Naive thymus-derived CD8-positive, alpha-beta T cell (primary cell): ENCODE measurements at regions not wholly inside any gene's neighbourhood (a gene's known extent, or its start where the extent isn't known, plus 50 kb on each side); places are given as distances from the start of the nearest gene placed in this dataset.
A peak's percentile ranks its signal among the peaks of the same experiment; 100 is the strongest.

ENCODE experiments used
- ATAC-seq, 2 donors: fragments of 150-1000 bp; cut with Tn5 transposase in 1 of 2; sonication (Bioruptor Pico), chemical (Tn5 transposase) in 1 of 2; 1 replicate in 1 of 2; 2 replicates in 1 of 2; pipeline ENCODE4 v1.10.0; 2021; ENCODE audit warnings: mild to moderate bottlenecking in 2 of 2, moderate library complexity in 2 of 2
- POLR2A ChIA-PET: fragments of 350-600 bp; sonication (Branson Sonifier 250); formaldehyde crosslinking; loops from one replicate; lab custom pipeline; 2021; ENCODE audit warnings: antibody characterized with exemption; lab: Charles Lee
- DNase-seq, 10 donors: peaks; one replicate each; pipeline versions ENCODE4 v3.0.0 to v3.0.0-alpha.2; 2020 to 2022
- H3K27ac Mint-ChIP-seq, 10 donors: one replicate each; pipeline ENCODE4 v1.8.0; 2020 to 2022; ENCODE audit warnings: mild to moderate bottlenecking in 10 of 10, mixed read lengths in 10 of 10, moderate library complexity in 4 of 10, inconsistent platforms in 1 of 10
- H3K27me3 Mint-ChIP-seq, 5 donors: one replicate each; pipeline ENCODE4 v1.8.0; 2021 to 2022; ENCODE audit warnings: mixed read lengths in 5 of 5
- H3K36me3 Mint-ChIP-seq, 3 donors: one replicate each; pipeline ENCODE4 v1.8.0; 2020 to 2022; ENCODE audit warnings: mixed read lengths in 3 of 3, mild to moderate bottlenecking in 2 of 3, inconsistent platforms in 1 of 3
- H3K4me1 Mint-ChIP-seq, 4 donors: one replicate each; pipeline ENCODE4 v1.8.0; 2021 to 2022; ENCODE audit warnings: mixed read lengths in 4 of 4
- H3K4me3 Mint-ChIP-seq, 10 donors: one replicate each; pipeline ENCODE4 v1.8.0; 2020 to 2022; ENCODE audit warnings: mild to moderate bottlenecking in 10 of 10, mixed read lengths in 10 of 10, moderate library complexity in 6 of 10, inconsistent platforms in 1 of 10
- H3K9me3 Mint-ChIP-seq, 9 donors: one replicate each; pipeline ENCODE4 v1.8.0; 2020 to 2022; ENCODE audit warnings: mixed read lengths in 9 of 9, mild to moderate bottlenecking in 3 of 9, inconsistent platforms in 1 of 9, moderate library complexity in 1 of 9

- Mint-ChIP-seq H3K27ac (no peak overlapping the region), H3K4me1 (peaks cover 0 to 3% (median 1%) of the 10 kb centered on the region in 4 donors), H3K4me3 (no peak overlapping the region), H3K36me3 (no peaks in the 10 kb centered on the region), H3K27me3 (peaks cover 0 to 11% (median 6%) of the 10 kb centered on the region in 5 donors), H3K9me3 (no peaks in the 10 kb centered on the region)
- DNase-seq, result no peak
- no peak for ATAC-seq
- POLR2A ChIA-PET, result no interaction called here
Observed at GRCh38 chr10:130660266-130660665, 524.1 kb downstream of the GLRX3 start.

GRCh38 chr10:130661419-130661818 lies 525.2 kb downstream of the GLRX3 start:
- Mint-ChIP-seq H3K27me3 (peaks cover 0 to 23% (median 2%) of the 10 kb centered on the region in 5 donors), H3K36me3 (no peaks in the 10 kb centered on the region), H3K4me3 (no peak overlapping the region), H3K4me1 (peaks cover 0 to 3% (median 0%) of the 10 kb centered on the region in 4 donors), H3K9me3 (peaks cover 0 to 9% (median 0%) of the 10 kb centered on the region in 9 donors), H3K27ac (no peak overlapping the region)
- POLR2A ChIA-PET, result no interaction called here
- DNase-seq (no peak), ATAC-seq (no peak)

- no peak overlapping the region for H3K27ac Mint-ChIP-seq
- H3K4me1 Mint-ChIP-seq, result peaks cover 0 to 3% (median 0%) of the 10 kb centered on the region in 4 donors
- ATAC-seq (no peak), DNase-seq (no peak)
- H3K9me3 Mint-ChIP-seq, result peaks cover 0 to 10% (median 0%) of the 10 kb centered on the region in 9 donors
- H3K4me3 Mint-ChIP-seq, result no peak overlapping the region
- peaks cover 0 to 24% (median 1%) of the 10 kb centered on the region in 5 donors for H3K27me3 Mint-ChIP-seq
- H3K36me3 Mint-ChIP-seq, result no peaks in the 10 kb centered on the region
- POLR2A ChIA-PET, result no interaction called here
Observed at GRCh38 chr10:130662775-130663174, 526.6 kb downstream of the GLRX3 start.

- no peaks in the 10 kb centered on the region for H3K4me1 Mint-ChIP-seq
Observed at GRCh38 chr10:130664526-130664925, 528.3 kb downstream of the GLRX3 start.

GRCh38 chr10:130666215-130666614 lies 530.0 kb downstream of the GLRX3 start:
- H3K9me3 Mint-ChIP-seq, result peaks cover 0 to 10% (median 0%) of the 10 kb centered on the region in 9 donors
- peak overlapping the region in 1 of 10 donors; percentile 39 for H3K4me3 Mint-ChIP-seq
- no peak overlapping the region for H3K27ac Mint-ChIP-seq
- POLR2A ChIA-PET, result no interaction called here
- no peaks in the 10 kb centered on the region for H3K36me3 Mint-ChIP-seq
- ATAC-seq (no peak), DNase-seq (no peak)
- no peaks in the 10 kb centered on the region for H3K4me1 Mint-ChIP-seq
- peaks cover 0 to 17% (median 4%) of the 10 kb centered on the region in 5 donors for H3K27me3 Mint-ChIP-seq

More at GRCh38 chr10:130664526-130664925, 528.3 kb downstream of the GLRX3 start:
- no peaks in the 10 kb centered on the region for H3K36me3 Mint-ChIP-seq
- H3K27ac Mint-ChIP-seq, result no peak overlapping the region
- POLR2A ChIA-PET, result no interaction called here
- ATAC-seq (no peak), DNase-seq (no peak)
- H3K27me3 Mint-ChIP-seq, result peaks cover 0 to 17% (median 4%) of the 10 kb centered on the region in 5 donors
- no peak overlapping the region for H3K4me3 Mint-ChIP-seq
- H3K9me3 Mint-ChIP-seq, result peaks cover 0 to 10% (median 0%) of the 10 kb centered on the region in 9 donors

GRCh38 chr10:130686689-130687300 lies 550.6 kb downstream of the GLRX3 start:
- Mint-ChIP-seq H3K9me3 (peaks cover 5 to 15% (median 7%) of the 10 kb centered on the region in 9 donors), H3K4me1 (no peaks in the 10 kb centered on the region), H3K36me3 (peaks cover 0 to 2% (median 0%) of the 10 kb centered on the region in 3 donors), H3K27me3 (peaks cover 0 to 15% (median 2%) of the 10 kb centered on the region in 5 donors), H3K27ac (no peak overlapping the region), H3K4me3 (no peak overlapping the region)
- DNase-seq (no peak), ATAC-seq (no peak)
- POLR2A ChIA-PET, result no interaction called here

GRCh38 chr10:130687566-130687965 lies 551.4 kb downstream of the GLRX3 start:
- no peak for DNase-seq
- H3K9me3 Mint-ChIP-seq, result peaks cover 3 to 15% (median 7%) of the 10 kb centered on the region in 9 donors
- no peaks in the 10 kb centered on the region for H3K4me1 Mint-ChIP-seq
- no peak overlapping the region for H3K27ac Mint-ChIP-seq
- no peak for ATAC-seq
- H3K36me3 Mint-ChIP-seq, result peaks cover 0 to 2% (median 0%) of the 10 kb centered on the region in 3 donors
- H3K4me3 Mint-ChIP-seq, result no peak overlapping the region
- H3K27me3 Mint-ChIP-seq, result peaks cover 0 to 15% (median 5%) of the 10 kb centered on the region in 5 donors
- POLR2A ChIA-PET, result no interaction called here

- ATAC-seq (no peak), DNase-seq (no peak)
- H3K27ac Mint-ChIP-seq, result no peak overlapping the region
- H3K36me3 Mint-ChIP-seq, result no peaks in the 10 kb centered on the region
- H3K27me3 Mint-ChIP-seq, result peaks cover 0 to 26% (median 7%) of the 10 kb centered on the region in 5 donors
- H3K4me1 Mint-ChIP-seq, result no peaks in the 10 kb centered on the region
- H3K4me3 Mint-ChIP-seq, result no peak overlapping the region
- POLR2A ChIA-PET, result no interaction called here
- peaks cover 0 to 5% (median 0%) of the 10 kb centered on the region in 9 donors for H3K9me3 Mint-ChIP-seq
Observed at GRCh38 chr10:130689743-130690626, 553.8 kb downstream of the GLRX3 start.

- Mint-ChIP-seq H3K36me3 (no peaks in the 10 kb centered on the region), H3K4me1 (no peaks in the 10 kb centered on the region), H3K4me3 (no peak overlapping the region), H3K27me3 (peaks cover 0 to 26% (median 7%) of the 10 kb centered on the region in 5 donors), H3K9me3 (peaks cover 0 to 2% (median 0%) of the 10 kb centered on the region in 9 donors), H3K27ac (no peak overlapping the region)
- POLR2A ChIA-PET, result no interaction called here
- no peak for DNase-seq
- no peak for ATAC-seq
Observed at GRCh38 chr10:130691776-130692175, 555.6 kb downstream of the GLRX3 start.

- no peak for ATAC-seq
- POLR2A ChIA-PET, result no interaction called here
- H3K4me1 Mint-ChIP-seq, result no peaks in the 10 kb centered on the region
- DNase-seq, result no peak
- no peak overlapping the region for H3K4me3 Mint-ChIP-seq
- peak overlapping the region in 1 of 10 donors; percentile 42 for H3K27ac Mint-ChIP-seq
- no peaks in the 10 kb centered on the region for H3K36me3 Mint-ChIP-seq
- peaks cover 0 to 11% (median 7%) of the 10 kb centered on the region in 5 donors for H3K27me3 Mint-ChIP-seq
- peaks cover 0 to 2% (median 0%) of the 10 kb centered on the region in 9 donors for H3K9me3 Mint-ChIP-seq
Observed at GRCh38 chr10:130696870-130697269, 560.7 kb downstream of the GLRX3 start.

- H3K4me3 Mint-ChIP-seq, result no peak overlapping the region
- H3K4me1 Mint-ChIP-seq, result no peaks in the 10 kb centered on the region
- H3K27me3 Mint-ChIP-seq, result peaks cover 0 to 29% (median 7%) of the 10 kb centered on the region in 5 donors
- DNase-seq, result no peak
- no peak for ATAC-seq
- no peak overlapping the region for H3K27ac Mint-ChIP-seq
- H3K36me3 Mint-ChIP-seq, result no peaks in the 10 kb centered on the region
- H3K9me3 Mint-ChIP-seq, result peaks cover 0 to 2% (median 0%) of the 10 kb centered on the region in 9 donors
- POLR2A ChIA-PET, result no interaction called here
Observed at GRCh38 chr10:130707389-130707979, 571.3 kb downstream of the GLRX3 start.

- Mint-ChIP-seq H3K27ac (no peak overlapping the region), H3K4me3 (no peak overlapping the region), H3K36me3 (no peaks in the 10 kb centered on the region), H3K9me3 (peaks cover 0 to 2% (median 0%) of the 10 kb centered on the region in 9 donors), H3K27me3 (peaks cover 0 to 27% (median 5%) of the 10 kb centered on the region in 5 donors), H3K4me1 (peaks cover 0 to 3% (median 0%) of the 10 kb centered on the region in 4 donors)
- POLR2A ChIA-PET, result no interaction called here
- ATAC-seq (no peak), DNase-seq (no peak)
Observed at GRCh38 chr10:130708465-130709070, 572.4 kb downstream of the GLRX3 start.
